ENCODE measurements at regions not wholly inside any gene's neighbourhood (a gene's known extent, or its start where the extent isn't known, plus 50 kb on each side); places are given as distances from the start of the nearest gene placed in this dataset.

DNA sequence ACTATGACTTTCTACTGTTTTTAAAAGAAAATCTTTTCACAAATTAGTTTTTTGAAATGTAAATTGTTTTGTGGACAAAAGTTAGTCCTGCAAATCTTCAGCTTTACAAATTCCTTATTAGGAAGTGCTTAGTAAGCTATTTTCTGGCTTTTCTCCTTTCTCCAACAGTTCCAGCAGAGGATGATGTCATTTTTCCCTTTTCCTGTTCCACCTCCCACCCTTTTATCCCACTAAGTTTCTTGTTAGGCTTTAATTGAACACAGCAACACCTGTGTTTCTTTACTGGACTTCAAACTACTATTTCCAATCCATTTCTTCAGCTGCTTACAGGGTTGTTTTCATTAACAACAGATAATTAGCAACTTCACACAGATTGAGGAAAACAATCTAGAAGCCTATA is 389.2 kb downstream of the NDFIP2 start:
- ChIA-PET CTCF (no interaction called here), POLR2A (interaction anchor here (0.8 kb wide), 1 partner anchor 471 kb away, joined by 3 read pairs; the partner anchor contains the start of gene SPRY2)
- TF ChIP-seq FOXK2 (IDR thresholded peaks at IDR 0.05) (no peak), FOXM1 (IDR thresholded peaks at IDR 0.05; ENCODE audit: borderline replicate concordance) (no peak), SP1 (IDR thresholded peaks at IDR 0.05) (no peak)
- peak; percentile 38 for DNase-seq (ENCODE audit: extremely low spot score)

- ChIA-PET CTCF (no interaction called here), POLR2A (no interaction called here)
- TF ChIP-seq SP1 (IDR thresholded peaks at IDR 0.05): no peak
- TF ChIP-seq HDGF (IDR thresholded peaks at IDR 0.05; ENCODE audit: borderline replicate concordance): no peak
- no peak for TF ChIP-seq ELF4 (IDR thresholded peaks at IDR 0.05)
- no peak for TF ChIP-seq NFRKB (IDR thresholded peaks at IDR 0.05)
- TF ChIP-seq SUZ12 (IDR thresholded peaks at IDR 0.05): no peak
- TF ChIP-seq CTBP1 (IDR thresholded peaks at IDR 0.05; ENCODE audit: borderline replicate concordance): no peak
- TF ChIP-seq PKNOX1 (IDR thresholded peaks at IDR 0.05): no peak
- no peak for TF ChIP-seq ARNT (IDR thresholded peaks at IDR 0.05)
- TF ChIP-seq TARDBP (IDR thresholded peaks at IDR 0.05): no peak
- no peak for TF ChIP-seq FOXA1 (IDR thresholded peaks at IDR 0.05)
- TF ChIP-seq L3MBTL2 (conservative IDR thresholded peaks at IDR 0.05): no peak
- TF ChIP-seq ZNF384 (IDR thresholded peaks at IDR 0.05): no peak
- no peak for TF ChIP-seq BHLHE40 (IDR thresholded peaks at IDR 0.05; ENCODE audit: borderline replicate concordance)
- no peak for TF ChIP-seq LEF1 (IDR thresholded peaks at IDR 0.05; ENCODE audit: borderline replicate concordance)
- TF ChIP-seq FOXM1 (IDR thresholded peaks at IDR 0.05; ENCODE audit: borderline replicate concordance): no peak
- TF ChIP-seq FOXK2 (IDR thresholded peaks at IDR 0.05): no peak
- DNase-seq (ENCODE audit: extremely low spot score): no peak
Measured at GRCh38 chr13:79869326-79869725, 388.4 kb downstream of the NDFIP2 start.

GRCh38 chr13:79867254-79867653 is 386.3 kb downstream of the NDFIP2 start:
- ChIA-PET POLR2A (no interaction called here), CTCF (no interaction called here)
- DNase-seq (ENCODE audit: extremely low spot score): no peak
- TF ChIP-seq TARDBP (IDR thresholded peaks at IDR 0.05): no peak
- no peak for TF ChIP-seq L3MBTL2 (conservative IDR thresholded peaks at IDR 0.05)
- no peak for TF ChIP-seq SUZ12 (IDR thresholded peaks at IDR 0.05)
- no peak for TF ChIP-seq ELF4 (IDR thresholded peaks at IDR 0.05)
- TF ChIP-seq FOXK2 (IDR thresholded peaks at IDR 0.05): no peak
- no peak for TF ChIP-seq ZNF384 (IDR thresholded peaks at IDR 0.05)
- no peak for TF ChIP-seq CTBP1 (IDR thresholded peaks at IDR 0.05; ENCODE audit: borderline replicate concordance)
- TF ChIP-seq NFRKB (IDR thresholded peaks at IDR 0.05): no peak
- TF ChIP-seq BHLHE40 (IDR thresholded peaks at IDR 0.05; ENCODE audit: borderline replicate concordance): no peak
- TF ChIP-seq ARNT (IDR thresholded peaks at IDR 0.05): no peak
- TF ChIP-seq FOXM1 (IDR thresholded peaks at IDR 0.05; ENCODE audit: borderline replicate concordance): no peak
- no peak for TF ChIP-seq PKNOX1 (IDR thresholded peaks at IDR 0.05)
- no peak for TF ChIP-seq FOXA1 (IDR thresholded peaks at IDR 0.05)
- no peak for TF ChIP-seq HDGF (IDR thresholded peaks at IDR 0.05; ENCODE audit: borderline replicate concordance)
- no peak for TF ChIP-seq LEF1 (IDR thresholded peaks at IDR 0.05; ENCODE audit: borderline replicate concordance)
- no peak for TF ChIP-seq SP1 (IDR thresholded peaks at IDR 0.05)

GRCh38 chr13:79866436-79866835 is 385.5 kb downstream of the NDFIP2 start:
- DNase-seq (ENCODE audit: extremely low spot score): no peak
- TF ChIP-seq L3MBTL2 (conservative IDR thresholded peaks at IDR 0.05) (no peak), HDGF (IDR thresholded peaks at IDR 0.05; ENCODE audit: borderline replicate concordance) (no peak), FOXA1 (IDR thresholded peaks at IDR 0.05) (no peak)
- POLR2A ChIA-PET: no interaction called here
- CTCF ChIA-PET: no interaction called here

DNA sequence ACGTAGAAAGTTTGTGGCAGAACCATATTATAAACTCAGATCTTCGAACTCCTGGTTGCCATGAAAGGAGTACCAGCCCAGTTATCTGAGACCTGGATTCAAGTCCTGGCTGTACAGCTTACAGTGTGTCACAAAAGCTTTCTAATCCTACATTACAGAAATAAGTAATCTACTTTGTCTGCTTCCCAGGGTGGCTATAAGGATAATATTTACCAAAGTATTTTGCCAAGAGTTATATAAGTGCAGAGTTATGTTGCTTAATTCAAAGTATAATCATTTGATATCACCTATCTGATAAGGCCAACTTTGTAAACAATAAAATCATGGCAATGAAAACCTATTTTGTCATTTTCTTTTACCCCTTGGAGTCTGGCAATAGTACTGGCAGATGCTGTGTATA is 381.6 kb downstream of the NDFIP2 start:
- DNase-seq (ENCODE audit: extremely low spot score): no peak
- ChIA-PET POLR2A (no interaction called here), CTCF (no interaction called here)
- TF ChIP-seq FOXA1 (IDR thresholded peaks at IDR 0.05) (no peak), TARDBP (IDR thresholded peaks at IDR 0.05) (no peak), ELF4 (IDR thresholded peaks at IDR 0.05) (no peak), HDGF (IDR thresholded peaks at IDR 0.05; ENCODE audit: borderline replicate concordance) (no peak), PKNOX1 (IDR thresholded peaks at IDR 0.05) (no peak), SUZ12 (IDR thresholded peaks at IDR 0.05) (no peak), BHLHE40 (IDR thresholded peaks at IDR 0.05; ENCODE audit: borderline replicate concordance) (no peak), CTBP1 (IDR thresholded peaks at IDR 0.05; ENCODE audit: borderline replicate concordance) (no peak), ZNF384 (IDR thresholded peaks at IDR 0.05) (no peak), LEF1 (IDR thresholded peaks at IDR 0.05; ENCODE audit: borderline replicate concordance) (no peak), FOXM1 (IDR thresholded peaks at IDR 0.05; ENCODE audit: borderline replicate concordance) (no peak)

- ChIA-PET CTCF (interaction anchor here (0.7 kb wide), 1 partner anchor 223 kb away, joined by 3 read pairs; no protein-coding TSS in a partner anchor), POLR2A (no interaction called here)
- TF ChIP-seq LEF1 (IDR thresholded peaks at IDR 0.05; ENCODE audit: borderline replicate concordance) (no peak), L3MBTL2 (conservative IDR thresholded peaks at IDR 0.05) (no peak), FOXK2 (IDR thresholded peaks at IDR 0.05) (no peak), ELF4 (IDR thresholded peaks at IDR 0.05) (no peak), BHLHE40 (IDR thresholded peaks at IDR 0.05; ENCODE audit: borderline replicate concordance) (no peak), TARDBP (IDR thresholded peaks at IDR 0.05) (no peak), FOXA1 (IDR thresholded peaks at IDR 0.05) (no peak), NFRKB (IDR thresholded peaks at IDR 0.05) (no peak), PKNOX1 (IDR thresholded peaks at IDR 0.05) (no peak), ZNF384 (IDR thresholded peaks at IDR 0.05) (no peak), CTBP1 (IDR thresholded peaks at IDR 0.05; ENCODE audit: borderline replicate concordance) (no peak), SP1 (IDR thresholded peaks at IDR 0.05) (no peak), HDGF (IDR thresholded peaks at IDR 0.05; ENCODE audit: borderline replicate concordance) (no peak), ARNT (IDR thresholded peaks at IDR 0.05) (no peak), FOXM1 (IDR thresholded peaks at IDR 0.05; ENCODE audit: borderline replicate concordance) (no peak)
- no peak for DNase-seq (ENCODE audit: extremely low spot score)
Measured at GRCh38 chr13:79861731-79862130, 380.8 kb downstream of the NDFIP2 start.
